CD4-positive, alpha-beta memory T cell (primary cell): ENCODE measurements at regions not wholly inside any gene's neighbourhood (a gene's known extent, or its start where the extent isn't known, plus 50 kb on each side); places are given as distances from the start of the nearest gene placed in this dataset.
"Not testable (repeated sequence)": the region's sequence is repeated elsewhere in the genome, so short reads cannot be mapped to it uniquely, and the experiment has no call there.

Source experiments
- CTCF ChIA-PET: fragments of 350-600 bp; sonication (Branson Sonifier 250); formaldehyde crosslinking; loops from one replicate; lab custom pipeline; 2021; ENCODE audit warnings: inconsistent platforms; ENCODE audit not compliant: partially characterized antibody; lab: Charles Lee
- POLR2A ChIA-PET: fragments of 350-600 bp; sonication (Branson Sonifier 250); formaldehyde crosslinking; loops from one replicate; lab custom pipeline; 2021; ENCODE audit not compliant: partially characterized antibody; lab: Charles Lee
- DNase-seq, 5 donors: peaks; one replicate each; pipeline versions ENCODE4 v3.0.0 to v3.0.0-alpha.2; 2020 to 2022; ENCODE audit warnings: mixed read lengths in 1 of 5
- H3K27ac ChIP-seq: one replicate; pipeline ENCODE4 v1.7.0; 2013; ENCODE audit warnings: low read depth, low read length
- H3K27me3 ChIP-seq: 2 replicates; pipeline ENCODE4 v1.7.0; 2013; ENCODE audit warnings: mild to moderate bottlenecking, low read length, moderate library complexity; ENCODE audit not compliant: insufficient read depth
- H3K36me3 ChIP-seq: 2 replicates; pipeline ENCODE4 v1.7.0; 2013; ENCODE audit warnings: mild to moderate bottlenecking, low read length, moderate library complexity; ENCODE audit not compliant: insufficient read depth
- H3K4me1 ChIP-seq: 2 replicates; pipeline ENCODE4 v1.7.0; 2013; ENCODE audit warnings: mild to moderate bottlenecking, low read length, moderate library complexity; ENCODE audit not compliant: insufficient read depth
- H3K4me3 ChIP-seq, 2 donors: one replicate each; pipeline ENCODE4 v1.7.0; 2013; ENCODE audit warnings: low read length in 2 of 2, mild to moderate bottlenecking in 1 of 2
- H3K9me3 ChIP-seq, 2 donors: one replicate each; pipeline ENCODE4 v1.7.0; 2013; ENCODE audit warnings: low read length in 2 of 2, control low read depth in 1 of 2; ENCODE audit not compliant: control insufficient read depth in 1 of 2
- H3K27ac Mint-ChIP-seq, 7 donors: one replicate each; pipeline ENCODE4 v1.8.0; 2020 to 2021; ENCODE audit warnings: mixed read lengths in 7 of 7, mild to moderate bottlenecking in 6 of 7, inconsistent platforms in 3 of 7, moderate library complexity in 3 of 7
- H3K27me3 Mint-ChIP-seq, 2 donors: one replicate each; pipeline ENCODE4 v1.8.0; 2020 to 2021; ENCODE audit warnings: mixed read lengths in 2 of 2
- H3K36me3 Mint-ChIP-seq, 2 donors: one replicate each; pipeline ENCODE4 v1.8.0; 2020 to 2021; ENCODE audit warnings: mixed read lengths in 2 of 2, inconsistent platforms in 1 of 2, mild to moderate bottlenecking in 1 of 2
- H3K4me1 Mint-ChIP-seq, 4 donors: one replicate each; pipeline ENCODE4 v1.8.0; 2020 to 2021; ENCODE audit warnings: mixed read lengths in 4 of 4, mild to moderate bottlenecking in 1 of 4
- H3K4me3 Mint-ChIP-seq, 8 donors: one replicate each; pipeline ENCODE4 v1.8.0; 2020 to 2021; ENCODE audit warnings: mixed read lengths in 8 of 8, mild to moderate bottlenecking in 7 of 8, moderate library complexity in 6 of 8, inconsistent platforms in 3 of 8
- H3K9me3 Mint-ChIP-seq, 8 donors: one replicate each; pipeline ENCODE4 v1.8.0; 2020 to 2021; ENCODE audit warnings: mixed read lengths in 8 of 8, mild to moderate bottlenecking in 5 of 8, inconsistent platforms in 3 of 8, moderate library complexity in 1 of 8
- intact Hi-C: fragments of 100-400 bp; cut with micrococcal nuclease; formaldehyde crosslinking; loops from one replicate; pipeline ENCODE4 v1.15.1; 2023

DNA sequence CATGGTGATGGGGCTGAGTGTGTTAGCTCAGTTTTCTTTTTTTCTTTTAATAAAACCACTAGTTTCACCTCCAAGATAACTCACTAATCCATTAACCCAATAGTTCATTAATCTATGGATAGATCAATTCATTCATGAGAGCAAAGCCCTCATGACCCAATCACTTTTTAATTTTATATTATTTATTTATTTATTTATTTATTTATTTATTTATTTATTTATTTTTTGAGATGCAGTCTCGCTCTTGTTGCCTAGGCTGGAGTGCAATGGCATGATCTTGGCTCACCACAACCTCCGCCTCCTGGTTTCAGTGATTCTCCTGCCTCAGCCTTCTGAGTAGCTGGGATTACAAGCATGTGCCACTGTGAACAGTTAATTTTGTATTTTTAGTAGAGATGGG, 1082.4 kb downstream of the DIPK2A start:
- H3K4me1 Mint-ChIP-seq, H3K27me3 Mint-ChIP-seq, H3K36me3 Mint-ChIP-seq, CTCF ChIA-PET, H3K4me1 ChIP-seq, DNase-seq, H3K9me3 Mint-ChIP-seq, intact Hi-C loops, POLR2A ChIA-PET, H3K36me3 ChIP-seq, H3K27me3 ChIP-seq, H3K4me3 ChIP-seq, H3K9me3 ChIP-seq, H3K4me3 Mint-ChIP-seq, H3K27ac ChIP-seq, H3K27ac Mint-ChIP-seq: not testable (repeated sequence)

DNA sequence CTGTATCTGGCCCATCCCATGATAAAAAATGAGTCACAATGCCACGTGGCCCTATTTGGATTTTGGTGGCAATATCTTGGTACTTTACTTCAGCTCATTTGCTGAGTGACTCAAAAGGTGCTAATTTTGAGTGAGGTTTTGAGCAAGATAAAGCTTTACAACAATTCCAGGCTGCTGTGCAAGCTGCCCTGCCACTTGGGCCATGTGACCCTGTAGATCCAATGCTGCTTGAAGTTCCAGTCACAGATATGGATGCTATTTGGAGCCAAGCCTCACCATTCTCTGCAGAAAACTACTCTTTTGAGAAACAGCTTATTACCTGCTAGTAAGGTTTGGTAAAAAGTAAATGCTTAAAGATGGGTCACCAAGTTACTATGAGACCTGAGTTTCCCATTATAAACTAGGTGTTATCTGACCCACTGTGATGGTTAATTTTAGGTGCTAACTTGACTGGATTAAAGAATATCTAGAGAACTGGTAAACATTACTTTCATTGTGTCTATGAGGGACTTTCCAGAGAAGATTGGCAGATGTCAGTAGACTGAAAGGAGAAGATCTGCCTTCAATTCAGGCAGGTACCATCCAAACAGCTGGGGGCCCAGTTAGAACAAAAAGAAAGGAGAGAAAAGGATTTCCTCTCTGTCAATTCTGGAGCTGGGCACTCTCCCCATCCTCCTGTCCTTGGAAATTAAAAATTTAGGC, 1083.9 kb downstream of the DIPK2A start:
- Histone ChIP-seq H3K9me3 (no peaks in the 10 kb centered on the region), H3K4me3 (no peak overlapping the region), H3K27me3 (no peaks in the 10 kb centered on the region), H3K27ac (no peak overlapping the region), H3K4me1 (no peaks in the 10 kb centered on the region), H3K36me3 (no peaks in the 10 kb centered on the region)
- no peak for DNase-seq
- no peak overlapping the region for H3K27ac Mint-ChIP-seq
- no peaks in the 10 kb centered on the region for H3K27me3 Mint-ChIP-seq
- ChIA-PET POLR2A (no interaction called here), CTCF (no interaction called here)
- H3K4me1 Mint-ChIP-seq: no peaks in the 10 kb centered on the region
- intact Hi-C loops: no loop called here
- no peak overlapping the region for H3K4me3 Mint-ChIP-seq
- no peaks in the 10 kb centered on the region for H3K36me3 Mint-ChIP-seq
- peaks cover 0 to 6% (median 3%) of the 10 kb centered on the region in 8 donors for H3K9me3 Mint-ChIP-seq

DNA sequence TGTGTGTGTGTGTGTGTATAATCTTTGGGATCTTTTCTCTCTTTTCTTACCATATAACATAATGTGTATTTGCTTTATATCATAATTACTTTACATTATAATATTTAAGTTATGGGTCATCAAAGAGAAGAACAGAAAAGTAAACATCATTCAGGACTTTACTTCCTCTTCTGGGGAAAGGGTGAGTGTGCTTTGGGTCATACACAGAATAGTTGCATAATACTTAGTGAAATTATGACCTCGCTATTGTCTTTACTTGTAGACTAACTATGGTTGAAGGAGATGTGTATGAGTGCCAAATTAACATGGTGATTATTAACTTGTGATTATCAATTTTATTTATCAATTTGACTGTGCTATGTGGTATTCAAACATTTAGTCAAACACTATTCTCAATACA, 1086.9 kb downstream of the DIPK2A start:
- intact Hi-C loops: no loop called here
- H3K4me3 Mint-ChIP-seq: no peak overlapping the region
- POLR2A ChIA-PET: no interaction called here

DNA sequence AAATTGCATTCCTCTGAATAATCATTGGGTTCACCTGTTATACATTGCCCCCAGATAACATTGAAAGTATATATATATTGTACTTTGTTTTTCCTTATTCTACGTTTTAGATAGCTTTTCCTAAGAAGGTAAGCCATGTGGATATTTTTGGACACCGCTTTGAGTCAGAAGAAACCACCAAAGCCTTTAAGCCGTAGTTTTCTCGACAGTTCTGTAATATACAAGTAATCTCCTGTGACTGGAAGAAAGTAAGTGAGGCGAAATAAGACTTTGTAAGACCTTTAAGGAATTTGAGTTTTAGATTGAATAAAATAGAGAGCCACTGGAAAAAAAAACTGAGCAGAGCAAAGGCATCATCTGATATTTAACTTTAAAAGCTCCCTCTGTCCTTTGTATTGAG, 1092.0 kb downstream of the DIPK2A start:
- Histone ChIP-seq H3K36me3 (no peaks in the 10 kb centered on the region), H3K9me3 (no peaks in the 10 kb centered on the region), H3K4me1 (no peaks in the 10 kb centered on the region), H3K27me3 (no peaks in the 10 kb centered on the region), H3K27ac (no peak overlapping the region), H3K4me3 (no peak overlapping the region)
- Mint-ChIP-seq H3K4me3 (no peak overlapping the region), H3K4me1 (no peaks in the 10 kb centered on the region), H3K27ac (no peak overlapping the region), H3K27me3 (no peaks in the 10 kb centered on the region), H3K36me3 (no peaks in the 10 kb centered on the region), H3K9me3 (peaks cover 0 to 20% (median 11%) of the 10 kb centered on the region in 8 donors)
- CTCF ChIA-PET: no interaction called here
- no peak for DNase-seq
- POLR2A ChIA-PET: no interaction called here
- intact Hi-C loops: no loop called here

More for the DNA sequence above, 1086.9 kb downstream of the DIPK2A start:
- no peak overlapping the region for H3K27ac Mint-ChIP-seq
- Histone ChIP-seq H3K27me3 (no peaks in the 10 kb centered on the region), H3K9me3 (no peaks in the 10 kb centered on the region), H3K27ac (no peak overlapping the region), H3K4me1 (no peaks in the 10 kb centered on the region), H3K4me3 (no peak overlapping the region), H3K36me3 (no peaks in the 10 kb centered on the region)
- H3K27me3 Mint-ChIP-seq: no peaks in the 10 kb centered on the region
- no peaks in the 10 kb centered on the region for H3K4me1 Mint-ChIP-seq
- DNase-seq: no peak
- H3K9me3 Mint-ChIP-seq: peaks cover 0 to 20% (median 9%) of the 10 kb centered on the region in 8 donors
- no peaks in the 10 kb centered on the region for H3K36me3 Mint-ChIP-seq
- CTCF ChIA-PET: no interaction called here

DNA sequence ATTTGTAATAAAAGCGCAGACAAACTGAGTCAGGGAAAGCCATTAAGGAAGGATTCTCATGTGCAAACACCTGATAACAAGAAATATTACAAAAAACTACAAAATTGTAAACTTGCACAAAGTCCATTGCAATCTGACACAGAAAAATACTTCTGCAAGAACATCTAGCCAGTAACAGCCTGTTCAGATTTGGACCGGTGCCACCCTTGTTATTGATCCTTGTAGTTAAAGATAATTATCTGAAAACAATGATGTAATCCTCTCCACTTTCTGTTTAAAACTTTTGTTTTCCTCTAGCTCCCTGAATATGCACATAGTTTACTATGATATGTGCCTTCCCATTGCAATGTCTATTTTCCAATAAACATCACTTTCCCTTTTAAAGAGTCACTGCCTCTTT, 1090.2 kb downstream of the PLOD2 start:
- no peak overlapping the region for H3K27ac ChIP-seq
- no peaks in the 10 kb centered on the region for H3K27me3 ChIP-seq
- intact Hi-C loops: no loop called here
- ChIA-PET CTCF (no interaction called here), POLR2A (no interaction called here)
- Mint-ChIP-seq H3K27me3 (no peaks in the 10 kb centered on the region), H3K9me3 (peaks cover 0 to 7% (median 4%) of the 10 kb centered on the region in 8 donors), H3K27ac (no peak overlapping the region), H3K4me1 (no peaks in the 10 kb centered on the region), H3K36me3 (no peaks in the 10 kb centered on the region), H3K4me3 (no peak overlapping the region)
- H3K4me1 ChIP-seq: no peaks in the 10 kb centered on the region
- no peaks in the 10 kb centered on the region for H3K9me3 ChIP-seq
- H3K36me3 ChIP-seq: no peaks in the 10 kb centered on the region
- DNase-seq: no peak
- H3K4me3 ChIP-seq: no peak overlapping the region

DNA sequence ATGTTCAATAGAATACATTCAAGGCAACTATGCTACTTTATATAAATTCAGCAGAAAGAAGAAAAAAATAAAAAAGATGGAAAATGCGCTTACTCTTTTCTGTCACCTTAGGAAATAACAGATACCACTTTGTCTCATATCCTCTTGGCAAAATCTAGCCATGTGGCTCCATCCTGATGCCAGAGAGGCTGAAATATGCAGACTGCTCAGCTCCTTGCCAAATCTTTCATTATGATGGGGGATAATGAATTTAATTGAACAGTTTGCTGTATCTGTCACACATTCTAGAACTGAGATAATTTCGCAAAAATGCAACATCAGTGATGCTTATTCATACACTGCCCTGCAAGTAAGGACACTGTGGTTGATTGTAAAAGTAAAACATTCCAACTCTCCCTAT, 1081.5 kb downstream of the PLOD2 start:
- no peak overlapping the region for H3K4me3 ChIP-seq
- CTCF ChIA-PET: no interaction called here
- Mint-ChIP-seq H3K4me3 (no peak overlapping the region), H3K36me3 (no peaks in the 10 kb centered on the region), H3K27me3 (no peaks in the 10 kb centered on the region), H3K27ac (no peak overlapping the region), H3K9me3 (peaks cover 0 to 4% (median 0%) of the 10 kb centered on the region in 8 donors), H3K4me1 (no peaks in the 10 kb centered on the region)
- no peak overlapping the region for H3K27ac ChIP-seq
- intact Hi-C loops: no loop called here
- H3K4me1 ChIP-seq: no peaks in the 10 kb centered on the region
- DNase-seq: no peak
- H3K9me3 ChIP-seq: no peaks in the 10 kb centered on the region
- no peaks in the 10 kb centered on the region for H3K27me3 ChIP-seq
- no peaks in the 10 kb centered on the region for H3K36me3 ChIP-seq
- POLR2A ChIA-PET: no interaction called here

DNA sequence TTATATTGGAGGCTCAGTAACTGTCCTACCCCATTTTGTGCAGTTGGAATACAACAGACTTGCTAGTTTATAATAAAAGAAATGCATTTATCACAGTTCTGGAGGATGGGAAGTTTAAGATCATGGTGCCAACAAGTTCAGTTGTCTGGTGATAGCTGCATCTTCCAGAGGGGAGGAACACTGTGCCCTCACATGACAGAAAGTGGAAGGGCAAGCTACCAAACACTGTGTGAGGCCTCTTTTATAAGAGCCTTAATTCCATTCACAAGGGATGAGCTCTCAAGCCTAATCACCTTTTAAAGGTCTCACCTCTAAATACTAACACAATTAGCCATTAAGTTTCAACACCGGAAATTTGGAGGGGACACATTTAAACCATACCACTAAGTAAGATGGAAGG, 1073.9 kb downstream of the PLOD2 start:
- no peak for DNase-seq
- Mint-ChIP-seq H3K27me3 (no peaks in the 10 kb centered on the region), H3K36me3 (no peaks in the 10 kb centered on the region), H3K4me1 (no peaks in the 10 kb centered on the region), H3K4me3 (no peak overlapping the region), H3K27ac (no peak overlapping the region), H3K9me3 (peaks cover 0 to 6% (median under 1%) of the 10 kb centered on the region in 8 donors)
- Histone ChIP-seq H3K4me3 (no peak overlapping the region), H3K27me3 (no peaks in the 10 kb centered on the region), H3K36me3 (no peaks in the 10 kb centered on the region), H3K9me3 (no peaks in the 10 kb centered on the region), H3K27ac (no peak overlapping the region), H3K4me1 (no peaks in the 10 kb centered on the region)
- ChIA-PET CTCF (no interaction called here), POLR2A (no interaction called here)
- intact Hi-C loops: no loop called here

DNA sequence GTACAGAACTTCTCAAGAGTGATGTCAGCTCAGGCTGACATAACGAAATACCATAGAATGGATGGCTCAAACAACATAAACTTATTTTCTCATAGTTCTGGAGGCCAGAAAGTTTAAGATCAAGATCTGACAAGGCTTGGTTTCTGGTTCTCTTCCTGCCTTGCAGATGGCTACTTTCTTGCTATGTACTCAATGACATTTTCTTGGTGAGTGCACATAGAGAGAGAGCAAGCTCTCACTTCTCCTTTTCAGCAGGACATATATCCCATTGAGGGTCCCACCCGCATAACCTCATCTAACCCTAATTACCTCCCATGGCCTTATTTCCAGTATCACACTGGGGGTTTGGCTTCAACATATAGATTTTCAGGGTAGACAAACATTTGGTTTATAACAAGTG, 1072.1 kb downstream of the PLOD2 start:
- ChIA-PET POLR2A (no interaction called here), CTCF (no interaction called here)
- Histone ChIP-seq H3K27me3 (no peaks in the 10 kb centered on the region), H3K4me3 (no peak overlapping the region), H3K36me3 (no peaks in the 10 kb centered on the region), H3K4me1 (no peaks in the 10 kb centered on the region), H3K9me3 (no peaks in the 10 kb centered on the region), H3K27ac (no peak overlapping the region)
- peaks cover 0 to 6% (median under 1%) of the 10 kb centered on the region in 8 donors for H3K9me3 Mint-ChIP-seq
- H3K4me3 Mint-ChIP-seq: no peak overlapping the region
- no peaks in the 10 kb centered on the region for H3K4me1 Mint-ChIP-seq
- H3K36me3 Mint-ChIP-seq: no peaks in the 10 kb centered on the region
- no peak overlapping the region for H3K27ac Mint-ChIP-seq
- intact Hi-C loops: no loop called here
- DNase-seq: no peak
- H3K27me3 Mint-ChIP-seq: no peaks in the 10 kb centered on the region
